ENCODE measurements at regions not wholly inside any gene's neighbourhood (a gene's known extent, or its start where the extent isn't known, plus 50 kb on each side); places are given as distances from the start of the nearest gene placed in this dataset.

GRCh38 chrY:17223502-17223901 is 656.5 kb downstream of the CDY2B start:
- H3K27me3 ChIP-seq (ENCODE audit: control insufficient read depth in 4 of 4, insufficient read depth in 4 of 4, low read length in 3 of 4): no peaks in the 10 kb centered on the region
- DNase-seq (ENCODE audit: low spot score): no peak
- no peak for TF ChIP-seq ZBTB33 (IDR thresholded peaks at IDR 0.05)
- no peak for TF ChIP-seq NR2F2 (IDR thresholded peaks at IDR 0.05)
- TF ChIP-seq YY1 (IDR thresholded peaks at IDR 0.05): no peak
- no peak for TF ChIP-seq HNF4A (conservative IDR thresholded peaks at IDR 0.05)
- TF ChIP-seq MAX (IDR thresholded peaks at IDR 0.05): no peak
- no peak for TF ChIP-seq CTCF (IDR thresholded peaks at IDR 0.05; ENCODE audit: low read depth, low read length, missing input control)
- no peak for TF ChIP-seq FOXA2 (IDR thresholded peaks at IDR 0.05)
- no peak for TF ChIP-seq EGR1 (IDR thresholded peaks at IDR 0.05; ENCODE audit: low read depth in 2 of 2)
- TF ChIP-seq HNF4G (IDR thresholded peaks at IDR 0.05): no peak
- TF ChIP-seq RXRA (IDR thresholded peaks at IDR 0.05): no peak
- TF ChIP-seq ATF3 (IDR thresholded peaks at IDR 0.05): no peak
- no peaks in the 10 kb centered on the region for H3K9me3 ChIP-seq (ENCODE audit: control insufficient read depth in 4 of 4, low read length in 3 of 4)
- no peak overlapping the region for H3K27ac ChIP-seq (ENCODE audit: low read depth in 1 of 2, low read length in 2 of 2)
- H3K4me3 ChIP-seq (ENCODE audit: low read depth in 1 of 3, low read length in 3 of 3): no peak overlapping the region
- no peaks in the 10 kb centered on the region for H3K36me3 ChIP-seq (ENCODE audit: control insufficient read depth in 4 of 4, insufficient read depth in 3 of 4, low read depth in 1 of 4, low read length in 3 of 4)
- H3K9ac ChIP-seq (ENCODE audit: low read depth in 1 of 2, low read length in 2 of 2): no peak overlapping the region
- 37% methylated on average over 1 of the region's 1 CpG for WGBS
- no peaks in the 10 kb centered on the region for H3K4me1 ChIP-seq (ENCODE audit: control insufficient read depth in 4 of 4, insufficient read depth in 4 of 4, low read length in 3 of 4)

- Histone ChIP-seq H3K9ac (ENCODE audit: low read depth in 1 of 2, low read length in 2 of 2) (no peak overlapping the region), H3K27me3 (ENCODE audit: control insufficient read depth in 4 of 4, insufficient read depth in 4 of 4, low read length in 3 of 4) (no peaks in the 10 kb centered on the region), H3K27ac (ENCODE audit: low read depth in 1 of 2, low read length in 2 of 2) (no peak overlapping the region), H3K9me3 (ENCODE audit: control insufficient read depth in 4 of 4, low read length in 3 of 4) (no peaks in the 10 kb centered on the region), H3K36me3 (ENCODE audit: control insufficient read depth in 4 of 4, insufficient read depth in 3 of 4, low read depth in 1 of 4, low read length in 3 of 4) (no peaks in the 10 kb centered on the region), H3K4me3 (ENCODE audit: low read depth in 1 of 3, low read length in 3 of 3) (no peak overlapping the region), H3K4me1 (ENCODE audit: control insufficient read depth in 4 of 4, insufficient read depth in 4 of 4, low read length in 3 of 4) (no peaks in the 10 kb centered on the region)
- no peak for TF ChIP-seq HNF4A (conservative IDR thresholded peaks at IDR 0.05)
- no peak for TF ChIP-seq ZBTB33 (IDR thresholded peaks at IDR 0.05)
- no peak for TF ChIP-seq MAX (IDR thresholded peaks at IDR 0.05)
- TF ChIP-seq FOXA1 (IDR thresholded peaks at IDR 0.05): no peak
- TF ChIP-seq GABPA (IDR thresholded peaks at IDR 0.05 in 1 of 2, conservative IDR thresholded peaks at IDR 0.05 in 1 of 2): no peak
- TF ChIP-seq CTCF (IDR thresholded peaks at IDR 0.05; ENCODE audit: low read depth, low read length, missing input control): no peak
- TF ChIP-seq JUND (IDR thresholded peaks at IDR 0.05): no peak
- TF ChIP-seq ATF3 (IDR thresholded peaks at IDR 0.05): no peak
- no peak for TF ChIP-seq HNF4G (IDR thresholded peaks at IDR 0.05)
- no peak for TF ChIP-seq SP1 (IDR thresholded peaks at IDR 0.05)
- TF ChIP-seq NR2F2 (IDR thresholded peaks at IDR 0.05): no peak
- TF ChIP-seq TAF1 (conservative IDR thresholded peaks at IDR 0.05): no peak
- no peak for TF ChIP-seq RXRA (IDR thresholded peaks at IDR 0.05)
- TF ChIP-seq FOXA2 (IDR thresholded peaks at IDR 0.05): no peak
- TF ChIP-seq EGR1 (IDR thresholded peaks at IDR 0.05; ENCODE audit: low read depth in 2 of 2): no peak
- no peak for TF ChIP-seq REST (IDR thresholded peaks at IDR 0.05)
- TF ChIP-seq YY1 (IDR thresholded peaks at IDR 0.05): no peak
- TF ChIP-seq RAD21 (IDR thresholded peaks at IDR 0.05): no peak
- DNase-seq (ENCODE audit: low spot score): no peak
- 64% methylated on average over 3 of the region's 3 CpGs for WGBS
Measured at GRCh38 chrY:17202395-17202794, 677.6 kb downstream of the CDY2B start.

All from liver (tissue), 8 donors.